HepG2 (cell line): ENCODE measurements at regions not wholly inside any gene's neighbourhood (a gene's known extent, or its start where the extent isn't known, plus 50 kb on each side); places are given as distances from the start of the nearest gene placed in this dataset.

ENCODE experiments used
- ARNT ChIP-seq: fragments of 450-650 bp; IDR thresholded peaks from 2 replicates; pipeline ENCODE4 v1.6.1; 2017
- PHF5A ChIP-seq: IDR thresholded peaks from one replicate; pipeline ENCODE4 v1.6.1; 2018; ENCODE audit warnings: low read depth, missing genetic modification reagents; ENCODE audit not compliant: unreplicated experiment
- ZNF530 ChIP-seq: sonication (generic); formaldehyde crosslinking; IDR thresholded peaks from 2 replicates; pipeline ENCODE4 v1.5.0; 2020; ENCODE audit warnings: low read depth, mild to moderate bottlenecking, missing genetic modification reagents
- TF ChIP-seq, protein P1 (sequence below): sonication (generic); formaldehyde crosslinking; IDR thresholded peaks from 2 replicates; pipeline ENCODE4 v1.5.0; 2020; ENCODE audit warnings: mild to moderate bottlenecking, missing genetic modification reagents, moderate library complexity

GRCh38 chr5:179452356-179453230 lies 97.8 kb upstream of the RUFY1 start:
- TF ChIP-seq ARNT (no peak), PHF5A (CRISPR knock-in tag) (no peak), ZNF530 (CRISPR knock-in tag) (no peak)
- TF ChIP-seq, protein P1, sequence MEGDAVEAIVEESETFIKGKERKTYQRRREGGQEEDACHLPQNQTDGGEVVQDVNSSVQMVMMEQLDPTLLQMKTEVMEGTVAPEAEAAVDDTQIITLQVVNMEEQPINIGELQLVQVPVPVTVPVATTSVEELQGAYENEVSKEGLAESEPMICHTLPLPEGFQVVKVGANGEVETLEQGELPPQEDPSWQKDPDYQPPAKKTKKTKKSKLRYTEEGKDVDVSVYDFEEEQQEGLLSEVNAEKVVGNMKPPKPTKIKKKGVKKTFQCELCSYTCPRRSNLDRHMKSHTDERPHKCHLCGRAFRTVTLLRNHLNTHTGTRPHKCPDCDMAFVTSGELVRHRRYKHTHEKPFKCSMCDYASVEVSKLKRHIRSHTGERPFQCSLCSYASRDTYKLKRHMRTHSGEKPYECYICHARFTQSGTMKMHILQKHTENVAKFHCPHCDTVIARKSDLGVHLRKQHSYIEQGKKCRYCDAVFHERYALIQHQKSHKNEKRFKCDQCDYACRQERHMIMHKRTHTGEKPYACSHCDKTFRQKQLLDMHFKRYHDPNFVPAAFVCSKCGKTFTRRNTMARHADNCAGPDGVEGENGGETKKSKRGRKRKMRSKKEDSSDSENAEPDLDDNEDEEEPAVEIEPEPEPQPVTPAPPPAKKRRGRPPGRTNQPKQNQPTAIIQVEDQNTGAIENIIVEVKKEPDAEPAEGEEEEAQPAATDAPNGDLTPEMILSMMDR (CRISPR knock-in tag): no peak
